Suprapubic skin (tissue), 4 donors: ENCODE measurements at regions not wholly inside any gene's neighbourhood (a gene's known extent, or its start where the extent isn't known, plus 50 kb on each side); places are given as distances from the start of the nearest gene placed in this dataset.

Experiments used
- DNase-seq, 2 donors: peaks; one replicate each; pipeline ENCODE4 v3.0.0-alpha.2; 2019; ENCODE audit warnings: low spot score in 2 of 2
- H3K27ac ChIP-seq: fragments of 200-600 bp; sonication (generic); one replicate; pipeline ENCODE4 v1.5.1; 2019
- H3K27me3 ChIP-seq: fragments of 200-600 bp; sonication (generic); one replicate; pipeline ENCODE4 v1.5.1; 2019
- H3K36me3 ChIP-seq: fragments of 200-600 bp; sonication (generic); one replicate; pipeline ENCODE4 v1.5.1; 2019
- H3K4me1 ChIP-seq: fragments of 200-600 bp; sonication (generic); one replicate; pipeline ENCODE4 v1.5.1; 2019
- H3K4me3 ChIP-seq: fragments of 200-600 bp; sonication (generic); one replicate; pipeline ENCODE4 v1.5.1; 2019; ENCODE audit warnings: mild to moderate bottlenecking
- H3K9me3 ChIP-seq: fragments of 200-600 bp; sonication (generic); one replicate; pipeline ENCODE4 v1.5.1; 2019
- EP300 ChIP-seq: sonication (generic); formaldehyde crosslinking; IDR thresholded peaks from one replicate; pipeline ENCODE4 v1.6.1; 2017; ENCODE audit warnings: antibody characterized with exemption
- POLR2A ChIP-seq, 2 donors: fragments of 450-650 bp; IDR thresholded peaks; one replicate each; pipeline ENCODE4 v1.6.1; 2017; ENCODE audit warnings: antibody characterized with exemption in 2 of 2, mild to moderate bottlenecking in 2 of 2, moderate library complexity in 2 of 2
- POLR2AphosphoS5 ChIP-seq, 3 donors: sonication (generic); formaldehyde crosslinking; IDR thresholded peaks; one replicate each; pipeline ENCODE4 v1.6.1; 2017; ENCODE audit warnings: antibody characterized with exemption in 3 of 3
- WGBS: methylation state at CpG from one replicate; pipeline ENCODE4 v1.1.5; 2018; 5-methylcytosine and 5-hydroxymethylcytosine counted together
- TF ChIP-seq, protein P1 (sequence below), 2 donors: fragments of 200-600 bp in 1 of 2; fragments of 450-650 bp in 1 of 2; sonication (generic) in 1 of 2; IDR thresholded peaks; one replicate each; pipeline ENCODE4 v1.5.1; 2016 to 2019; ENCODE audit warnings: antibody characterized with exemption in 2 of 2, mild to moderate bottlenecking in 1 of 2, moderate library complexity in 1 of 2

DNA sequence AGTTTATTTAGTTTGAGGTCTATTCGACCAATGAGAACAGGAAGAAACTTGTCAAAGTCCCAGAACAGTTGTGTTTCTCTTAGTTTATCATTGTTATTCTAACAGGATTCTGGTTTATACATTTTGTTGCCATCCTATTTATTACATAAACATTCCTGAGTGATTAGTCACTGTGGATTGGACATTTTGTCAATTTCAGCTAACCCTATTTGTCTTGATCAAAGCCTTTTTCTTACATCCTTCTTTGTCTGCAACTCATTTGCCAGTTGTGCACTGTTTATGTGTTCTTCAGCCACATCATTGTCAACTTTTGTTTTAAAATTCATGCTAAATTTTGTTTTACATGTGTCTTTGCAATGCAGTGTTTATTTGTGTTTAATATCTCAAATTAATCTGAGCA is 886.0 kb upstream of the SLC10A2 start:
- Histone ChIP-seq H3K9me3 (no peaks in the 10 kb centered on the region), H3K27me3 (no peaks in the 10 kb centered on the region)
- WGBS, result 55% methylated on average over 1 of the region's 1 CpG

DNA sequence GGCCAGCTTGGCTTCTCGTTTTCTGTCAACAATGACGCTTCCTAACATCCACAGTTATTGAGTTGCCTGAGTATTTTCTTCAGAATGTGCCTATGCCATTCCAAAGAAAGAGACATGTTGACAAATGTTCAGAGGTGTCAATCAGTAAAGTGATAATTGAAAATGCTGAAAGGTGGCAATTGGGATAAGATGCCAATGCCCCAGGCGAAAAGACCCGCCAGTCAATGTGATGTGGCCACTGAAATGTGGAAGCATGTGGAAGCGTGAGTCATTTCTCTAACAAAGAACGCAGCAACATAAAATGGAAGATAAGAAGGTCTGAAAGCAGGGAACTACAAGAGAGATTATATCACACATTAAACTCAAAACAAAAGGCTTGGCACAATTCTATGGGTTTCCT is 882.2 kb upstream of the SLC10A2 start:
- WGBS, result 81% methylated on average over 6 of the region's 6 CpGs
- no peak overlapping the region for H3K27ac ChIP-seq
- no peak for DNase-seq
- TF ChIP-seq POLR2A (IDR thresholded peaks at IDR 0.05), result no peak
- TF ChIP-seq POLR2AphosphoS5 (IDR thresholded peaks at IDR 0.05), result no peak
- TF ChIP-seq, protein P1, sequence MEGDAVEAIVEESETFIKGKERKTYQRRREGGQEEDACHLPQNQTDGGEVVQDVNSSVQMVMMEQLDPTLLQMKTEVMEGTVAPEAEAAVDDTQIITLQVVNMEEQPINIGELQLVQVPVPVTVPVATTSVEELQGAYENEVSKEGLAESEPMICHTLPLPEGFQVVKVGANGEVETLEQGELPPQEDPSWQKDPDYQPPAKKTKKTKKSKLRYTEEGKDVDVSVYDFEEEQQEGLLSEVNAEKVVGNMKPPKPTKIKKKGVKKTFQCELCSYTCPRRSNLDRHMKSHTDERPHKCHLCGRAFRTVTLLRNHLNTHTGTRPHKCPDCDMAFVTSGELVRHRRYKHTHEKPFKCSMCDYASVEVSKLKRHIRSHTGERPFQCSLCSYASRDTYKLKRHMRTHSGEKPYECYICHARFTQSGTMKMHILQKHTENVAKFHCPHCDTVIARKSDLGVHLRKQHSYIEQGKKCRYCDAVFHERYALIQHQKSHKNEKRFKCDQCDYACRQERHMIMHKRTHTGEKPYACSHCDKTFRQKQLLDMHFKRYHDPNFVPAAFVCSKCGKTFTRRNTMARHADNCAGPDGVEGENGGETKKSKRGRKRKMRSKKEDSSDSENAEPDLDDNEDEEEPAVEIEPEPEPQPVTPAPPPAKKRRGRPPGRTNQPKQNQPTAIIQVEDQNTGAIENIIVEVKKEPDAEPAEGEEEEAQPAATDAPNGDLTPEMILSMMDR (IDR thresholded peaks at IDR 0.05), result no peak
- no peak for TF ChIP-seq EP300
- H3K4me1 ChIP-seq, result no peaks in the 10 kb centered on the region
- H3K9me3 ChIP-seq, result no peaks in the 10 kb centered on the region
- no peaks in the 10 kb centered on the region for H3K27me3 ChIP-seq
- no peaks in the 10 kb centered on the region for H3K36me3 ChIP-seq
- no peak overlapping the region for H3K4me3 ChIP-seq

More for the DNA sequence above, 886.0 kb upstream of the SLC10A2 start:
- no peaks in the 10 kb centered on the region for H3K4me1 ChIP-seq
- no peak overlapping the region for H3K27ac ChIP-seq
- no peak for DNase-seq
- no peaks in the 10 kb centered on the region for H3K36me3 ChIP-seq
- no peak overlapping the region for H3K4me3 ChIP-seq
- TF ChIP-seq EP300 (no peak), POLR2AphosphoS5 (IDR thresholded peaks at IDR 0.05) (no peak), POLR2A (IDR thresholded peaks at IDR 0.05) (no peak)
- TF ChIP-seq, protein P1 (IDR thresholded peaks at IDR 0.05), result no peak

DNA sequence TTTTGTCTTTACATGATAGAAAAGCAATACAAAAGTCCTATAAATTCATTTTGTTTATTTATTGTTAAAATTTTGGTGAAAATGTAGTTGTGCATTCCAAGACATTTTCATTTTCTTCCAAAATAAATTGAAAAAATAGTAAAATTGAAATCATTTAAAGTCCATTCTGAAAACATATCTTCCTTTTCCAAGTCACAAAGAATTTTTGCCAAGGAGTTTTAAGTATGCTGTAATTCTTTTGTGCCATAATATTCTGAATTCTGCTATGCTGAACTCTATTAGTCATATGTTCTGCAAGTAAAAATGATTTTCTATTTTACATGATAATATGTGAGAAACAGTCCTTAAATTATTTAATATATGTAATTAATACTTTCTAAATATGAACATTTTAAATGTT is 879.6 kb upstream of the SLC10A2 start:
- TF ChIP-seq, protein P1 (IDR thresholded peaks at IDR 0.05), result no peak
- no peak for TF ChIP-seq POLR2A (IDR thresholded peaks at IDR 0.05)
- no peak for TF ChIP-seq EP300
- no peak for TF ChIP-seq POLR2AphosphoS5 (IDR thresholded peaks at IDR 0.05)
- H3K4me1 ChIP-seq, result no peaks in the 10 kb centered on the region
- DNase-seq, result no peak
- no peaks in the 10 kb centered on the region for H3K9me3 ChIP-seq
- no peaks in the 10 kb centered on the region for H3K36me3 ChIP-seq
- no peak overlapping the region for H3K27ac ChIP-seq
- no peaks in the 10 kb centered on the region for H3K27me3 ChIP-seq
- no peak overlapping the region for H3K4me3 ChIP-seq

DNA sequence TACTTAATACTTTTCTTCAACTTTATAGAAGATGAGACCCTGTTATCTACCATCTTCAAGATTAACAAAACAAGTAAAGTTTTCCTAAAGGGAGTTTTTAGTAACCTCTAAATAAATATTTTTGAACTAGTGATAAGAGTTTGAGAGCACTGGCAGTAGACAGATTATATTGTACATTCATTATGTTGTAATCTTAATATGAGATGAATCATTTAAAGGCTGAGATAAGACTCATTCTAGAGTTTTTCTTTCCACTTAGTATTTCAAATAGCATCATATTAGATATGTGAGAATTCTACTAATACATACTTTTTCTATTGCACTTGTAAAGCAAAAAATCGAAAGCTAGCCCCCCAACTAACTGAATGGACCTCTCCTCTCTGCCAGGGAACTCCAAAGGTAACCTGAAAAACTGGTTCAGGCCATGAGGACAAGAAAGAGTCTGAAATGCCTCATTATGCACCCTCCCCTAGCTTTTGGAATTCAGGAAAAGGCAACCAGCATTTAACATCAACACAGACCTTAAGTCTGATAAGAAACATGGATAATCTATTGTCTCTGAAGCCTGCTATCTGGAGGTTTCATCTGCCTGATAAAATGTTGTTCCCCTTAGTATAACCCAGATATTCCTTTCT is 875.4 kb upstream of the SLC10A2 start:
- TF ChIP-seq POLR2AphosphoS5 (IDR thresholded peaks at IDR 0.05) (no peak), EP300 (no peak), POLR2A (IDR thresholded peaks at IDR 0.05) (no peak)
- TF ChIP-seq, protein P1 (IDR thresholded peaks at IDR 0.05), result no peak
- WGBS, result 58% methylated on average over 1 of the region's 1 CpG
- H3K27me3 ChIP-seq, result no peaks in the 10 kb centered on the region
- H3K4me1 ChIP-seq, result no peaks in the 10 kb centered on the region
- no peaks in the 10 kb centered on the region for H3K9me3 ChIP-seq
- H3K27ac ChIP-seq, result no peak overlapping the region
- no peak for DNase-seq
- H3K36me3 ChIP-seq, result no peaks in the 10 kb centered on the region
- no peak overlapping the region for H3K4me3 ChIP-seq

DNA sequence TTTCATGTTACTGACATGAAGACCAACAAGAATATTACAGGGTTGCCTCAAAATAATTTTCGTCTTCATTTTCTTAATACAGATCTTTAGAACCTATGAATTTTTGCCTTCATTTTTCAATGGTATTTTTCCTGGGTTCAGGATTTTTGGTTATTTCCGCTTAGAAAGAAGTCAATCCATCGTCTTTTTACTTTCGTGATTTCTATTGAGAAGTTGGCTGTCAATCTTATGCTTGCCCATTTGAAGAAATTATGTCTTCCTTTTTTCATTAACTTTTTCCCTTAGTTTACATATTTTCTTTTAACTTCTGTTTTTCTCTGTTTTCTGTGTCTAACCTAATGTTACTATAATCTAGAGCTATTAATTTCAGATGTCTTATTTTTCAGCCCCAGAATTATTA is 868.9 kb upstream of the SLC10A2 start:
- Histone ChIP-seq H3K9me3 (no peaks in the 10 kb centered on the region), H3K4me3 (no peak overlapping the region), H3K36me3 (no peaks in the 10 kb centered on the region), H3K27ac (no peak overlapping the region), H3K27me3 (no peaks in the 10 kb centered on the region), H3K4me1 (no peaks in the 10 kb centered on the region)
- WGBS, result 91% methylated on average over 4 of the region's 4 CpGs
- TF ChIP-seq POLR2A (IDR thresholded peaks at IDR 0.05) (no peak), POLR2AphosphoS5 (IDR thresholded peaks at IDR 0.05) (no peak), EP300 (no peak)
- TF ChIP-seq, protein P1 (IDR thresholded peaks at IDR 0.05), result no peak
- no peak for DNase-seq
